Ishikawa (cell line): ENCODE measurements at regions not wholly inside any gene's neighbourhood (a gene's known extent, or its start where the extent isn't known, plus 50 kb on each side); places are given as distances from the start of the nearest gene placed in this dataset.

Experiments used
- CEBPB ChIP-seq: IDR thresholded peaks from 2 replicates; pipeline ENCODE4 v1.6.1; 2012
- CREB1 ChIP-seq: IDR thresholded peaks from 2 replicates; pipeline ENCODE4 v1.6.1; 2012; ENCODE audit warnings: low read depth
- EGR1 ChIP-seq: IDR thresholded peaks from 2 replicates; pipeline ENCODE4 v1.6.1; 2012
- EP300 ChIP-seq: IDR thresholded peaks from 2 replicates; pipeline ENCODE4 v1.6.1; 2012; ENCODE audit warnings: borderline replicate concordance
- FOXM1 ChIP-seq: IDR thresholded peaks from 2 replicates; pipeline ENCODE4 v1.6.1; 2012; ENCODE audit warnings: low read depth, borderline replicate concordance
- NFIC ChIP-seq: IDR thresholded peaks from 2 replicates; pipeline ENCODE4 v1.6.1; 2012
- RAD21 ChIP-seq: IDR thresholded peaks from 2 replicates; pipeline ENCODE4 v1.6.1; 2012; ENCODE audit warnings: low read depth
- TAF1 ChIP-seq: IDR thresholded peaks from 2 replicates; pipeline ENCODE4 v1.6.1; 2012; ENCODE audit warnings: low read depth, mild to moderate bottlenecking
- TCF12 ChIP-seq: IDR thresholded peaks from 2 replicates; pipeline ENCODE4 v1.6.1; 2012; ENCODE audit warnings: low read depth
- TEAD4 ChIP-seq: IDR thresholded peaks from 2 replicates; pipeline ENCODE4 v1.6.1; 2012
- YY1 ChIP-seq: IDR thresholded peaks from 2 replicates; pipeline ENCODE4 v1.6.1; 2012; ENCODE audit warnings: low read depth
- ZBTB7A ChIP-seq: IDR thresholded peaks from 2 replicates; pipeline ENCODE4 v1.6.1; 2012; ENCODE audit warnings: low read depth
- TF ChIP-seq, protein P1 (sequence below): IDR thresholded peaks from 2 replicates; pipeline ENCODE4 v1.6.1; 2012
- TF ChIP-seq, protein P2 (sequence below): IDR thresholded peaks from 2 replicates; pipeline ENCODE4 v1.6.1; 2012; ENCODE audit warnings: low read depth, mild to moderate bottlenecking
- TF ChIP-seq, protein P3 (sequence below): IDR thresholded peaks from 2 replicates; pipeline ENCODE4 v1.6.1; 2012

DNA sequence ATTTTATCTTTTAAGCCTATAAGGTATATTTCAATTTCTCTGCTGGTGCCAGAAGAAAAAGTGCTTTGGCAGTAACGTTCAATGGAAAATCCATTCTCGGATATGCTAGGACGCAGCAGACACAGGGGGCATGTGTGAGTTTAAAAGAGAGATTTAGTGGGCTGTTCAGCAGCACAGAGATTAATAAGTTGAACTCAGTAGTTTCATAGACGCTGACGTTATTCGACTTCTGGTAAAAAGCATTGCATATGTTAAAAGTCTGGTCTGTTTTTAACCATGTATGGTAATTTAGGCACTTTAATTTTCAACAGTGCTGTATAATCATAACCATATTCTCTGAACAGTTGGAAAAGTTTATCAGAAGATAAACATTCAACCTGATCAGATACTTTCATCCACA lies 99.6 kb downstream of the ATP6V1G3 start:
- no peak for TF ChIP-seq NFIC
- TF ChIP-seq, protein P1, sequence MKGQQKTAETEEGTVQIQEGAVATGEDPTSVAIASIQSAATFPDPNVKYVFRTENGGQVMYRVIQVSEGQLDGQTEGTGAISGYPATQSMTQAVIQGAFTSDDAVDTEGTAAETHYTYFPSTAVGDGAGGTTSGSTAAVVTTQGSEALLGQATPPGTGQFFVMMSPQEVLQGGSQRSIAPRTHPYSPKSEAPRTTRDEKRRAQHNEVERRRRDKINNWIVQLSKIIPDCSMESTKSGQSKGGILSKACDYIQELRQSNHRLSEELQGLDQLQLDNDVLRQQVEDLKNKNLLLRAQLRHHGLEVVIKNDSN: no peak
- TF ChIP-seq TCF12: no peak
- no peak for TF ChIP-seq FOXM1
- no peak for TF ChIP-seq RAD21
- TF ChIP-seq, protein P2, sequence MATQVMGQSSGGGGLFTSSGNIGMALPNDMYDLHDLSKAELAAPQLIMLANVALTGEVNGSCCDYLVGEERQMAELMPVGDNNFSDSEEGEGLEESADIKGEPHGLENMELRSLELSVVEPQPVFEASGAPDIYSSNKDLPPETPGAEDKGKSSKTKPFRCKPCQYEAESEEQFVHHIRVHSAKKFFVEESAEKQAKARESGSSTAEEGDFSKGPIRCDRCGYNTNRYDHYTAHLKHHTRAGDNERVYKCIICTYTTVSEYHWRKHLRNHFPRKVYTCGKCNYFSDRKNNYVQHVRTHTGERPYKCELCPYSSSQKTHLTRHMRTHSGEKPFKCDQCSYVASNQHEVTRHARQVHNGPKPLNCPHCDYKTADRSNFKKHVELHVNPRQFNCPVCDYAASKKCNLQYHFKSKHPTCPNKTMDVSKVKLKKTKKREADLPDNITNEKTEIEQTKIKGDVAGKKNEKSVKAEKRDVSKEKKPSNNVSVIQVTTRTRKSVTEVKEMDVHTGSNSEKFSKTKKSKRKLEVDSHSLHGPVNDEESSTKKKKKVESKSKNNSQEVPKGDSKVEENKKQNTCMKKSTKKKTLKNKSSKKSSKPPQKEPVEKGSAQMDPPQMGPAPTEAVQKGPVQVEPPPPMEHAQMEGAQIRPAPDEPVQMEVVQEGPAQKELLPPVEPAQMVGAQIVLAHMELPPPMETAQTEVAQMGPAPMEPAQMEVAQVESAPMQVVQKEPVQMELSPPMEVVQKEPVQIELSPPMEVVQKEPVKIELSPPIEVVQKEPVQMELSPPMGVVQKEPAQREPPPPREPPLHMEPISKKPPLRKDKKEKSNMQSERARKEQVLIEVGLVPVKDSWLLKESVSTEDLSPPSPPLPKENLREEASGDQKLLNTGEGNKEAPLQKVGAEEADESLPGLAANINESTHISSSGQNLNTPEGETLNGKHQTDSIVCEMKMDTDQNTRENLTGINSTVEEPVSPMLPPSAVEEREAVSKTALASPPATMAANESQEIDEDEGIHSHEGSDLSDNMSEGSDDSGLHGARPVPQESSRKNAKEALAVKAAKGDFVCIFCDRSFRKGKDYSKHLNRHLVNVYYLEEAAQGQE: no peak
- no peak for TF ChIP-seq TEAD4
- no peak for TF ChIP-seq CREB1
- TF ChIP-seq YY1: no peak

DNA sequence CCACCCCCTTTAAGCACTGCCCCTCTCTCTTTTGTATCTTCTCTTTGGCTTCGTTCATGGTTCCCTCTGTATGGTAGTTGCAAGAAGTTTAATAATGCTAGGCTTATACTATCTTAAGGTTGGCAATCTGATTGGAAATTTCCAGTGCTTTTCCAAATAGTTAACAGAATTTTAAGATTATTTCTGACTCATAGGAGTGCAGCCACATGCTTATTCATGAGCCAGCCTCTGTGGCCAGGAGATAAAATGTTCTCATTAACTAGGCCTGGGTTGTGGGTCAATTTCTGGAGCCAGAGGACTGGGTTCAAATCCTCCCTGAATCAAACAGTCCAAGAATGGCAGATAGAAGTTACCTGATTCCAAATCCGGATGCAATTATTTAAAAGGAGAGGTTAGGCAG lies 103.1 kb downstream of the ATP6V1G3 start:
- TF ChIP-seq, protein P2: no peak
- TF ChIP-seq, protein P1: no peak
- TF ChIP-seq ZBTB7A (no peak), TAF1 (no peak), TEAD4 (no peak), EGR1 (no peak), FOXM1 (no peak), CREB1 (no peak)

DNA sequence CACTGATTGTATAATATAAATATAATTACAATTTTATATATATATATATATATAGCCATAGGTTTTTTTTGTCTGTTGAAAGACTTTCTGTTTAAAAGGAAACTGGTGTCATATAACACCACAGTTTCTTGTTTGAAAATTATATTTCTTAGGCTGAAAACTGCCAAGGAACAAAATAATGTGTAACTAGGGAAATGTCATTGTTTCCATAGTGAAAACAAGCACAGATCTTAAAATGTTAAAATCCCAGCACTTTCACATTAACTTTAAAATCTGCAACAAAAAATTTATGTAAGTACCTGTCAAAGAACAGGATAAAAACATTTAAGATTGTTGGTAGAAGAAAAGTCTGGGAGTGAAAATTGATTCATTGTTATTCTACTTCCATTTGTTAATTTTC lies 104.2 kb downstream of the ATP6V1G3 start:
- no peak for TF ChIP-seq CEBPB
- no peak for TF ChIP-seq ZBTB7A
- TF ChIP-seq RAD21: no peak
- TF ChIP-seq, protein P3, sequence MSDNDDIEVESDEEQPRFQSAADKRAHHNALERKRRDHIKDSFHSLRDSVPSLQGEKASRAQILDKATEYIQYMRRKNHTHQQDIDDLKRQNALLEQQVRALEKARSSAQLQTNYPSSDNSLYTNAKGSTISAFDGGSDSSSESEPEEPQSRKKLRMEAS: no peak
- TF ChIP-seq, protein P2: no peak
- no peak for TF ChIP-seq EGR1
- no peak for TF ChIP-seq TEAD4
- no peak for TF ChIP-seq CREB1
- no peak for TF ChIP-seq TCF12
- TF ChIP-seq, protein P1: no peak

DNA sequence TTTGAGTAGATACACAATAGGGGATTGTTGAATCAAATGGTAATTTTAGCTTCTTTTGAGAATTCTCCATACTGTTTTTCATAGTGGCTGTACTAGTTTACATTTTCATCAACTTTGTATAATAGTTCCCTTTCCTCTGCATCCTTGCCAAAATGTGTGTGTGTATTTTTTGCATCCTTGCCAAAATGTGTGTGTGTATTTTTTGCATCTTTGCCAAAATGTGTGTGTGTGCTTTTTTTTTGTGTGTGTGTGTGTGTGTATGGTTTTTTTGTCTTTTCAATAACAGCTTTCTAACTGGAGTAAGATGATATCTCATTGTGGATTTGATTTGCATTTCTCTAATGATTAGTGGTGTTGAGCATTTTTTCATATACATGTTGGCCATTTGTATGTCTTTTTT lies 105.4 kb downstream of the ATP6V1G3 start:
- TF ChIP-seq TCF12: no peak
- no peak for TF ChIP-seq TEAD4
- TF ChIP-seq YY1: no peak
- no peak for TF ChIP-seq TAF1
- TF ChIP-seq CEBPB: no peak
- TF ChIP-seq FOXM1: no peak
- TF ChIP-seq, protein P2: no peak
- TF ChIP-seq, protein P3: no peak
- TF ChIP-seq EP300: no peak
- TF ChIP-seq CREB1: no peak
- no peak for TF ChIP-seq NFIC
- TF ChIP-seq EGR1: no peak
- TF ChIP-seq RAD21: no peak
- TF ChIP-seq, protein P1: no peak
- TF ChIP-seq ZBTB7A: no peak
